Activated gamma-delta T cell treated with anti-CD3 and anti-CD28 coated beads, Interleukin-2, amount 50 U/mL, for 16 hours (primary cell): ENCODE measurements at regions not wholly inside any gene's neighbourhood (a gene's known extent, or its start where the extent isn't known, plus 50 kb on each side); places are given as distances from the start of the nearest gene placed in this dataset.
"Not testable (repeated sequence)": the region's sequence is repeated elsewhere in the genome, so short reads cannot be mapped to it uniquely, and the experiment has no call there.

ENCODE experiments used
- DNase-seq: peaks from one replicate; pipeline ENCODE4 v3.0.0-alpha.2; 2020; ENCODE audit warnings: low read depth

DNA sequence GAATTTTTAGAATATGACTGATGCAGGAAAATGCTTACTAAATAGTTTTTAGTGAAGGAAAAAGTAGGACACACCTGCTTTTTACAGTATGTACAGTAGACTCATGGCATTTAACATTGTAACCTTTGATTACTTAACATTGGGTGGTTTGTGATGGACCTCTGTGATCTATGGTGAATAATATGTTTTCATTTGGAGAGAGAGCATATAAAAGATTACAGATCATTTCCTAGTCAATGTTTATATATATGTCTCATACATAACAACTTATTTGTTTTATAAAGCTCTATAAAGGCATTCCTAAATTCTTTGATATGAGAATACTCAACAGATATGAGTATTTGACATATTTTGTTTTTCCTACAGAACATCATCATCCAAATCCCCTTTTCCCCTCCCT lies 129.3 kb upstream of the PDE7B start:
- DNase-seq: no peak

GRCh38 chr6:135722679-135723078 lies 128.8 kb upstream of the PDE7B start:
- DNase-seq: no peak

DNA sequence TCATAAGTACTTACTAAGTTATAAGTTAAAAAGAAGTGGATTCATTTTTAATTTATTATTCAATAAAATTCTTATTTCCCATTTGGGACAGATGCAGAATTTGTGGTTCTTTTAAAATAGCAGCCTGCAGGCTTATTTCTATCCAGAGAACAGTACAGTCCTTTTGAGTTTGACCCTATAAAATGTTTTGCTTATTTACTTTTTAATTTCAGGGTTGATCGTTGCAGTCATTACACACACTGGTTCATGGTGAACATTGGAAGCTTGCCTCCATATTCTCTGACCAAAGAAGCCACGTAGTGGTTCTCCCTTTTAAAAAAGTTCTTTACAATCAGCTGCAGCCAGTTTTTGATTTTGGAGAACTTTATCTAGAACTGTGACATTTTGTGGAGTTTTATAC lies 122.9 kb upstream of the PDE7B start:
- no peak for DNase-seq

- DNase-seq: no peak
Measured at GRCh38 chr6:135731116-135731515, 120.4 kb upstream of the PDE7B start.

GRCh38 chr6:135736351-135736750 lies 115.2 kb upstream of the PDE7B start:
- DNase-seq: not testable (repeated sequence)

DNA sequence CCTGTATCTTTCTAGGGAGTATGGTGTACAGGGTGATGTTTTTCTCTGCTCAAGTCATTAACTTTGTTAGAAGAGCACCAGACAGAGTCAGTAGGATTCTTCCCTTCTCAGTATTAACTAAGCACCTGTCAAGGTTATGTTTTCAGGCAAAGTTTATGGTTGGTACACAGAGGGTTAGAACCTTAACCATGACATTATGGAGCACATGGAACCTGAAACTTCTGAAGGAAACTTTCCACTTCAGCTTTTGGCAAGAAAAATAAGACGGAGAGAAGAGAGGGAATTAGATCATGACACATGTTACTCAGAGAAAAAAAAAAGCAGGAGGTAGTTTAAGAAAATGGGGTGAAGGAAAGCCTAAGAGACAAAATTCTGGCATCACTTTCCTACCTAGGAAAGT lies 112.9 kb upstream of the PDE7B start:
- DNase-seq: no peak

DNA sequence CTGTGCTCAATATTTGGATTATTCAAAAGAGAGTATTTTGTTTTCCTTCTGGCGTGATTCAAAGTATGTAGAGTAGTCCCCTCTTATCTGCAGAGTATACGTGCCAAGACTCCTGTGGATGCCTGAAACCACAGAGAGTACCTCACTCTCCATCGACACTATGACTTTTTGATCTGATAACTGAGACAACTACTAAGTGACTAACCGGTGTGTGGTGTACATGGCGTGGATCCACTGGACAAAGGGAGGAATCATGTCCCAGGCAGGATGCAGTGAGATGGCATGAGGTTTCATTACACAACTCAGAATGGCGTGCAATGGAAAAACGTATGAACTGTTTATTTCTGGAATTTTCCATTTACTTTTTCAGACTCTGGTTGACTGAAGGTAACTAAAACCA lies 112.2 kb upstream of the PDE7B start:
- no peak for DNase-seq

DNA sequence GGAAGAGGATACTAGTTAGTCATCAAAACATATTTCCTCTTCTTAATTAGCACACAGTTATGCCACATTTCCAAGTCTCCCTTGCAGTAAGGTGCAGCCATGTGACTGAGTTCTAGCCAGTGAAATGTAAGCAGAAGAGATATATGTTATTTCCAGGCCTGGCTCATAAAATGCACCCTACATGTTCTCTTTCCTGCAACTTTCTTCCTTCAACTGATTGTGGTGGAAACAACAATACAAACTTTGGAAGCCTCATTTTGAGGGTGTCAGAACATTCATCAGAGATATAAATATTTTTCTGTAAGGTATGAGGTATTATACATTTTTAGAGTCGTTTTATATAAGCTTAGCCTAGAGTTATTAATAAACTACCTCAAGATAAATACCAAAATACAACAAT lies 110.9 kb upstream of the PDE7B start:
- no peak for DNase-seq

GRCh38 chr6:135743476-135743875 lies 108.0 kb upstream of the PDE7B start:
- no peak for DNase-seq

GRCh38 chr6:135748189-135748588 lies 103.3 kb upstream of the PDE7B start:
- DNase-seq: no peak

DNA sequence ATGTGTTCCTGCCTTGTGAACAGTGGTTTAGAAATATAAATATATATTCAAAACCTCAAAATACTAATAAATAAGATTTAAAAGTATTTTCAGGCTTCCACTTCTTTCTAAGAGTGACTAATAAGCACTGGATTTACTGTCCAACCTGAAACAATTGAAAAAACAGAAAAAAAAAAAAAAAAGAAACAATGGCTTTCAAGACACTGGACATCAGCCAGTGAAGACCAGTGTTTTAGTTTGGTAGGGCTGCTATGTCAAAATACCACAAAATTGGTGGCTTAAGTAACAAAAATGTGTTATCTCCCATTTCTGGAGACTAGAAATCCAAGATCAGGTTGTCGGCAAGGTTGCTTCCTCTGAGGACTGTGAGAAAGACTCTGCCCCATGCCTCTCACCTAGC lies 101.4 kb upstream of the PDE7B start:
- DNase-seq: no peak

DNA sequence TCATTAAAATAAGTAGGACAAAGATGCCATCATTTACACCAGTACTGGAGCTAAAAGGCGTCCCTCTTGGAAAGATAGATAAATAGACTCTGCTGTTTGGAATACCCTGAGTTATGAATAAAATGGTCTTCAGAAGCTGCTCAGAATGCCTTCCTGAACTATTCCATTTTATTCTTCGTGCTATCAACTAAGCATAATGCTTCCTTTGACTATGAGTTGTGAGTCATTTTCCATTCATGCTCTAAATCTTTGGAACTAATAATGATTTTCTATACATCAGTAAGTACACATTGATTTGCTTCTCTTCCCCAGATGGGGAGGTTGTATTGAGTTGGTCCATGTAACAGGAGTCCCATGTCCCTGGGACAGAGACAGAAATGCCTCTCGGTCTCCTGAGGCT lies 98.3 kb upstream of the PDE7B start:
- DNase-seq: no peak

GRCh38 chr6:135759831-135760230 lies 91.7 kb upstream of the PDE7B start:
- no peak for DNase-seq

DNA sequence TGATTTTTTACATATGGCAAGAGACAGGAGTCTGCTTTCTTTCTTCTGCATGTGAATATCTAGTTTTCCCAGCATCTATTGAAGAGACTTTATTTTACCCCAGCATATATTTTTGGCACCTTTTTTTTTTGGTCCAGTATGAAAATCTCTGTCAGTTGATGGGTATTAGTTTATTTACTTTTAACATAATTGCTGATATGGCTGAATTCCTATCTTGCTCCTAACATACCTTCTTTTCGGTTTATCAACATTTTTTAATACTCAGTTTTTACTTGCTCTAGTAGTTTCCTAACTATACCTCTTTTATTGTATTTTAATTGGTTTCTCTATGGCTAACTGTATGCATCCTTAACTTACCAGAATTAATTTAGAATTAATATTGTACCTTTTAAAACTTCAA lies 77.5 kb upstream of the PDE7B start:
- DNase-seq: no peak

GRCh38 chr6:135779213-135779612 lies 72.3 kb upstream of the PDE7B start:
- no peak for DNase-seq

DNA sequence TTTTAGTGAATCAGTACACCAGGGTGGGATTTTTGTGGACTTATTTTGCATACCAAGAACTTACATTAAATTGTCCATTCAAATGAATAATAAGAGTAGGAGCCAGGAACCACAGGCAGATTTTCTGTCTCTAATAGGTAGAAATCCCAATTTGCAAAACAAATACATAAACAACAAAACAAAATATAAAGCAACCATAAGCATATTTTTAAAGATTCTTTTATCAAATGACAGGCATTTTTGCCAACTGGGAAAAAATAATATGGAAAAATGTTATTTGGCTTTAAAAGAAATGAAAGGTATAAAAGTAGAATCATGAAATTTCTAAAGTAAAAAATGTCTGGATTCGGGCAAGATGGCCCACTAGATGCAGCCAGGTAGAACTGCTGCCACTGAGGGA lies 71.2 kb upstream of the PDE7B start:
- DNase-seq: no peak

- DNase-seq: no peak
Measured at GRCh38 chr6:135782546-135782945, 69.0 kb upstream of the PDE7B start.

DNA sequence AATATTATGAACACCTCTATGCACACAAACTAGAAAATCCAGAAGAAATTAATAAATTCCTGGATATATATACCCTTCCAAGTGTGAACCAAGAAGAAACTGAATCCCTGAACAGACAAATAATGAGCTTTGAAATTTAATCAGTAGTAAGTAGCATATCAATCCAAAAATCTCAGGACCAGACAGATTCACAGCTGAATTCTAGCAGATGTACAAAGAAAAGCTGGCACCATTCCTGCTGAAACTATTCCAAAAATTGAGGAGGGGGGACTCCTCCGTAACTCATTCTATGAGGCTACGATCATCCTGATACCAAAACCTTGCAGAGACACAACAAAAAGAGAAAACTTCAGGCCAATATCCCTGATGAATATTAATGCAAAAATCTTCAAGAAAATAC lies 67.0 kb upstream of the PDE7B start:
- no peak for DNase-seq

- no peak for DNase-seq
Measured at GRCh38 chr6:135789375-135790050, 62.0 kb upstream of the PDE7B start.

GRCh38 chr6:135791441-135791840 lies 60.1 kb upstream of the PDE7B start:
- no peak for DNase-seq

- DNase-seq: no peak
Measured at GRCh38 chr6:135796643-135797305, 54.7 kb upstream of the PDE7B start.

GRCh38 chr6:135797361-135797760 lies 54.1 kb upstream of the PDE7B start:
- no peak for DNase-seq

DNA sequence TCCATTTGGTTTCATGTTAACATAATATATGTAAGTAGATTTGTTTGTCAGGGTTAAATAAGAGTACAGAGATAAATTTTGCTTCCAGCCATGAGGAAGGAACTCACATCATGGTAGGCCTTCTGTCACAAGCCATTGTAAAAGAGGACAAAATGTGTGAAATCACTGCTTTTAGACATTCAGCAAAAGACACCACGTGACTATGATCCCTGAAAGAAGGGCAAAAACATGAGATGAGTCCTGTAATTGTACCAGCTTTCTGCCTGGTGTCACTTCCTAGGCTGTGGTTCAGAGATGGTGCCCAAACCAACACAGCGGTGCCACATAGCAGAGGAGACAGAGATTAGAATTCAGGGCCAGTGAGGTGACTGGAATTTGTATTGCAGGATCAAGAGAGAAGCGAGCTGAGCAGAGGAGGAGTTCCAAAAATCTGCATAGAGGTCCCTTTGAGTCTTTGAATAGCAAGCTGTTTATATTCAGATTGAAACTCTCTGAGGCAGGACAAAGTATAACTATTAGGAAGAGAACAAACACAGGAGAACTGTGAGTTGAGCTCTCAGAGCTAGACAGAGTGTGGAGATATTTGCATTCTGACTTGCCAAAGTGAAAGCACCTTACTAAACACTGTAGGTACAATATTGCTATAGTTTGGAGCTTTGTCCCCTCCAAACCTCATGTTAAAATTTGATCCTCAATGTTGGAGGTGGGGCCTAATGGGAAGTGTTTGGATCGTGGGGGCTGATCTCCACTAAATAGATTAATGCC lies 52.6 kb upstream of the PDE7B start:
- no peak for DNase-seq
